GM13976 (cell line): ENCODE measurements at regions not wholly inside any gene's neighbourhood (a gene's known extent, or its start where the extent isn't known, plus 50 kb on each side); places are given as distances from the start of the nearest gene placed in this dataset.

Experiments
- DNase-seq: peaks from one replicate; pipeline ENCODE4 v3.0.0; 2012; ENCODE audit warnings: low spot score
- CTCF ChIP-seq: IDR thresholded peaks from 2 replicates; pipeline ENCODE4 v1.5.1; 2012; ENCODE audit warnings: borderline replicate concordance, mild to moderate bottlenecking; ENCODE audit not compliant: insufficient read depth; ENCODE audit errors: extremely low read depth, missing control alignments, control extremely low read depth
- in situ Hi-C: fragments of 300-500 bp; cut with MboI; formaldehyde crosslinking; loops from one replicate; pipeline ENCODE4 v1.12.0; 2022; ENCODE audit warnings: low sequenced_read_pairs, mixed read lengths, inconsistent platforms; ENCODE audit not compliant: unreplicated experiment

- TF ChIP-seq CTCF = no peak
- in situ Hi-C loops = no loop called here
- DNase-seq = no peak
Observed at GRCh38 chr11:97419729-97420128, 1029.9 kb downstream of the JRKL start.

- no peak for TF ChIP-seq CTCF
- in situ Hi-C loops = no loop called here
- no peak for DNase-seq
Observed at GRCh38 chr11:97428247-97428790, 1038.5 kb downstream of the JRKL start.

- DNase-seq = no peak
- in situ Hi-C loops = no loop called here
- no peak for TF ChIP-seq CTCF
Observed at GRCh38 chr11:97430877-97431276, 1041.1 kb downstream of the JRKL start.

GRCh38 chr11:97432926-97433325 lies 1043.1 kb downstream of the JRKL start:
- no peak for TF ChIP-seq CTCF
- in situ Hi-C loops = no loop called here
- DNase-seq = no peak

GRCh38 chr11:97445561-97445960 lies 1055.7 kb downstream of the JRKL start:
- no peak for DNase-seq
- in situ Hi-C loops = no loop called here
- no peak for TF ChIP-seq CTCF

- in situ Hi-C loops = no loop called here
Observed at GRCh38 chr11:97451441-97451840, 1061.6 kb downstream of the JRKL start.

More at GRCh38 chr11:97451441-97451840, 1061.6 kb downstream of the JRKL start:
- TF ChIP-seq CTCF = no peak
- no peak for DNase-seq
